Neutrophil (primary cell): ENCODE measurements at regions not wholly inside any gene's neighbourhood (a gene's known extent, or its start where the extent isn't known, plus 50 kb on each side); places are given as distances from the start of the nearest gene placed in this dataset.

Experiments used
- H3K27ac ChIP-seq: fragments of 200-600 bp; sonication (generic); 2 replicates; pipeline ENCODE4 v1.5.1; 2016; ENCODE audit warnings: mild to moderate bottlenecking, moderate library complexity
- H3K27me3 ChIP-seq: fragments of 200-600 bp; sonication (generic); 2 replicates; pipeline ENCODE4 v1.6.0; 2016; ENCODE audit warnings: mild to moderate bottlenecking
- H3K36me3 ChIP-seq: fragments of 200-600 bp; sonication (generic); 2 replicates; pipeline ENCODE4 v1.5.1; 2017
- H3K4me1 ChIP-seq, 2 experiments: fragments of 200-600 bp in 1 of 2; sonication (generic) in 1 of 2; 1 replicate in 1 of 2; 2 replicates in 1 of 2; pipeline versions ENCODE4 v1.5.1 to v1.6.1; 2013 to 2016; ENCODE audit warnings: low read depth in 1 of 2, low read length in 1 of 2, mild to moderate bottlenecking in 1 of 2, moderate library complexity in 1 of 2; ENCODE audit not compliant: control insufficient read depth in 1 of 2, insufficient read depth in 1 of 2
- H3K4me3 ChIP-seq, 2 experiments: fragments of 200-600 bp in 1 of 2; sonication (generic) in 1 of 2; 1 replicate in 1 of 2; 2 replicates in 1 of 2; pipeline ENCODE4 v1.5.1; 2013 to 2016; ENCODE audit warnings: low read depth in 1 of 2, low read length in 1 of 2, mild to moderate bottlenecking in 1 of 2, moderate library complexity in 1 of 2
- H3K9me3 ChIP-seq: fragments of 200-600 bp; sonication (generic); 2 replicates; pipeline ENCODE4 v1.5.1; 2016
- CTCF ChIP-seq: fragments of 200-600 bp; sonication (generic); IDR thresholded peaks from 2 replicates; pipeline ENCODE4 v1.5.1; 2016; ENCODE audit warnings: antibody characterized with exemption

- Histone ChIP-seq H3K4me3 (no peak overlapping the region), H3K27ac (no peak overlapping the region), H3K9me3 (no peaks in the 10 kb centered on the region), H3K27me3 (no peaks in the 10 kb centered on the region), H3K4me1 (no peaks in the 10 kb centered on the region), H3K36me3 (no peaks in the 10 kb centered on the region)
- TF ChIP-seq CTCF = no peak
Measured at GRCh38 chr7:10577866-10578374, 395.8 kb upstream of the PHF14 start.

- no peak for TF ChIP-seq CTCF
- Histone ChIP-seq H3K4me3 (no peak overlapping the region), H3K27ac (no peak overlapping the region), H3K36me3 (no peaks in the 10 kb centered on the region), H3K4me1 (no peaks in the 10 kb centered on the region), H3K9me3 (no peaks in the 10 kb centered on the region), H3K27me3 (no peaks in the 10 kb centered on the region)
Measured at GRCh38 chr7:10579561-10579960, 394.1 kb upstream of the PHF14 start.

- Histone ChIP-seq H3K27me3 (no peaks in the 10 kb centered on the region), H3K9me3 (no peaks in the 10 kb centered on the region), H3K4me1 (no peaks in the 10 kb centered on the region), H3K36me3 (no peaks in the 10 kb centered on the region), H3K27ac (no peak overlapping the region), H3K4me3 (no peak overlapping the region)
- no peak for TF ChIP-seq CTCF
Measured at GRCh38 chr7:10584886-10585285, 388.8 kb upstream of the PHF14 start.

GRCh38 chr7:10588084-10588483, 385.6 kb upstream of the PHF14 start:
- no peak for TF ChIP-seq CTCF
- Histone ChIP-seq H3K9me3 (no peaks in the 10 kb centered on the region), H3K27me3 (no peaks in the 10 kb centered on the region), H3K4me1 (no peaks in the 10 kb centered on the region), H3K36me3 (no peaks in the 10 kb centered on the region), H3K4me3 (no peak overlapping the region), H3K27ac (no peak overlapping the region)

- TF ChIP-seq CTCF = no peak
- no peak overlapping the region for H3K27ac ChIP-seq
- no peaks in the 10 kb centered on the region for H3K27me3 ChIP-seq
- no peaks in the 10 kb centered on the region for H3K4me1 ChIP-seq
- H3K36me3 ChIP-seq = no peaks in the 10 kb centered on the region
- H3K4me3 ChIP-seq = no peak overlapping the region
- no peaks in the 10 kb centered on the region for H3K9me3 ChIP-seq
Measured at GRCh38 chr7:10592604-10593003, 381.1 kb upstream of the PHF14 start.

- no peaks in the 10 kb centered on the region for H3K27me3 ChIP-seq
- H3K27ac ChIP-seq = no peak overlapping the region
- H3K4me1 ChIP-seq = no peaks in the 10 kb centered on the region
- no peaks in the 10 kb centered on the region for H3K36me3 ChIP-seq
- no peaks in the 10 kb centered on the region for H3K9me3 ChIP-seq
- H3K4me3 ChIP-seq = no peak overlapping the region
- TF ChIP-seq CTCF = no peak
Measured at GRCh38 chr7:10593080-10593479, 380.6 kb upstream of the PHF14 start.
